Spleen (tissue), 7 donors: ENCODE measurements at regions not wholly inside any gene's neighbourhood (a gene's known extent, or its start where the extent isn't known, plus 50 kb on each side); places are given as distances from the start of the nearest gene placed in this dataset.

Experiments
- POLR2A ChIP-seq, 3 donors: fragments of 450-650 bp; IDR thresholded peaks; one replicate each; pipeline ENCODE4 v1.5.1; 2017; ENCODE audit warnings: antibody characterized with exemption in 3 of 3, mild to moderate bottlenecking in 1 of 3
- POLR2AphosphoS5 ChIP-seq, 3 donors: sonication (generic); formaldehyde crosslinking; IDR thresholded peaks; one replicate each; pipeline ENCODE4 v1.5.1; 2017; ENCODE audit warnings: antibody characterized with exemption in 3 of 3
- TF ChIP-seq, protein P1 (sequence below), 11 experiments: fragments of 200-600 bp in 7 of 11; fragments of 450-650 bp in 4 of 11; sonication (generic) in 4 of 11; IDR thresholded peaks in 8 of 11; conservative IDR thresholded peaks in 3 of 11; 1 replicate in 7 of 11; 2 replicates in 4 of 11; pipeline versions ENCODE4 v1.4.0 to v1.8.0; 2016 to 2021; ENCODE audit warnings: antibody characterized with exemption in 11 of 11, inconsistent platforms in 4 of 11, mild to moderate bottlenecking in 1 of 11
- donor health status: DM: no; HTN: no; CAD: no; lungs with moderate emphysema.
- donor health status: DM: no; HTN: no; CAD: no.
- donor health status: DM: no; HTN: no; CAD: no.

GRCh38 chr5:56632199-56632598 is 183.2 kb upstream of the MAP3K1 start:
- TF ChIP-seq, protein P1, sequence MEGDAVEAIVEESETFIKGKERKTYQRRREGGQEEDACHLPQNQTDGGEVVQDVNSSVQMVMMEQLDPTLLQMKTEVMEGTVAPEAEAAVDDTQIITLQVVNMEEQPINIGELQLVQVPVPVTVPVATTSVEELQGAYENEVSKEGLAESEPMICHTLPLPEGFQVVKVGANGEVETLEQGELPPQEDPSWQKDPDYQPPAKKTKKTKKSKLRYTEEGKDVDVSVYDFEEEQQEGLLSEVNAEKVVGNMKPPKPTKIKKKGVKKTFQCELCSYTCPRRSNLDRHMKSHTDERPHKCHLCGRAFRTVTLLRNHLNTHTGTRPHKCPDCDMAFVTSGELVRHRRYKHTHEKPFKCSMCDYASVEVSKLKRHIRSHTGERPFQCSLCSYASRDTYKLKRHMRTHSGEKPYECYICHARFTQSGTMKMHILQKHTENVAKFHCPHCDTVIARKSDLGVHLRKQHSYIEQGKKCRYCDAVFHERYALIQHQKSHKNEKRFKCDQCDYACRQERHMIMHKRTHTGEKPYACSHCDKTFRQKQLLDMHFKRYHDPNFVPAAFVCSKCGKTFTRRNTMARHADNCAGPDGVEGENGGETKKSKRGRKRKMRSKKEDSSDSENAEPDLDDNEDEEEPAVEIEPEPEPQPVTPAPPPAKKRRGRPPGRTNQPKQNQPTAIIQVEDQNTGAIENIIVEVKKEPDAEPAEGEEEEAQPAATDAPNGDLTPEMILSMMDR (IDR thresholded peaks at IDR 0.05 in 8 of 11, conservative IDR thresholded peaks at IDR 0.05 in 3 of 11): no peak
- TF ChIP-seq POLR2AphosphoS5 (IDR thresholded peaks at IDR 0.05) (no peak), POLR2A (IDR thresholded peaks at IDR 0.05) (no peak)
